Cardiac fibroblast (primary cell): ENCODE measurements at regions not wholly inside any gene's neighbourhood (a gene's known extent, or its start where the extent isn't known, plus 50 kb on each side); places are given as distances from the start of the nearest gene placed in this dataset.

ENCODE experiments used
- DNase-seq, 2 donors: peaks; one replicate each; pipeline versions ENCODE4 v3.0.0 to v3.0.0-alpha.2; 2010; ENCODE audit warnings: low read depth in 2 of 2
- H3K4me3 ChIP-seq, 2 donors: replicated peaks in 1 of 2; 1 replicate in 1 of 2; 2 replicates in 1 of 2; pipeline ENCODE4 v1.5.1; 2011; ENCODE audit warnings: low read depth in 2 of 2, low read length in 2 of 2, mild to moderate bottlenecking in 2 of 2, moderate library complexity in 1 of 2
- CTCF ChIP-seq: IDR thresholded peaks from one replicate; pipeline ENCODE4 v1.5.1; 2011; ENCODE audit warnings: low read depth, mild to moderate bottlenecking, low read length, inconsistent platforms

GRCh38 chr12:60042835-60043234 is 447.0 kb downstream of the SLC16A7 start:
- no peak for TF ChIP-seq CTCF
- H3K4me3 ChIP-seq = no peak overlapping the region

DNA sequence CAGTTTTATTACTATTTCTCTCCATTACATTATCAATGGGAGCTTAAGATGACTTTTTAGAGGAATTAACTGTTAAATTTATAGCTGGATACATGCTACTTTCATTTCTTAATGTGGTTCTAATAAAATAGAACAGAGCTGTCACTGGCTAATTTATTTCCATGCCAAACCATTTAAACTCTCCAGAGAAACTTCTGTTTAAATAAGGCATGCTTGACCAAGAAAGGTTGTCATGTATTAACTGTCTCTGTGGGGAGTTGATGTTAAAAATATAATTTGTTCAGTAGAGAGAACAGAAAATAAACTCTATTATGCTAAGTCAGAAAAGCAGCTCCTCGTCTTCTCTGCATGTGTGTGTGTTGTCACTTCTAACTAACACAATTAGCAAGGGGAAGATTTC is 447.4 kb downstream of the SLC16A7 start:
- no peak for DNase-seq
- H3K4me3 ChIP-seq = no peak overlapping the region
- TF ChIP-seq CTCF = no peak

More at GRCh38 chr12:60042835-60043234, 447.0 kb downstream of the SLC16A7 start:
- no peak for DNase-seq

- H3K4me3 ChIP-seq = no peak overlapping the region
- TF ChIP-seq CTCF = no peak
- DNase-seq = peak in 1 of 2 donors; percentile 58
Measured at GRCh38 chr12:60052483-60052882, 456.7 kb downstream of the SLC16A7 start.

DNA sequence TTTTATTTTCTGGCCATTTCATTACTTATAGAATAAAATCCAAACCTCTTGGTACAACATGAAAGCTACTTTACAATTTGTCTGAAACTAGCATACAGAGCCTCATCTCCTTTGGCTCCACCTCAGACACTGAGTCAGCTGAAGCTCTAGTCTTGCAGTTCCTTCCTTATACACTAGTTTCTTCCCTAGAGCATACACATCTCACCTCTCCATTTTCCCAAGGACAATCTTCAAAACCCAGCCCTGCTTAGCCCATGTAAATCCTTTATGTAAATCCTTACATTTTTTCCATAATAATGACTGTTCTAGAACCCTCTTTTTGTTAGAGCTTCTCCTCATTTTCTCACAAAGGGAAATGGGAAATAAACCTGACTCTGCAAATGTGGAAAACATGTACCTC is 463.4 kb downstream of the SLC16A7 start:
- TF ChIP-seq CTCF = no peak
- H3K4me3 ChIP-seq = no peak overlapping the region
- peak in 1 of 2 donors; percentile 21 for DNase-seq

DNA sequence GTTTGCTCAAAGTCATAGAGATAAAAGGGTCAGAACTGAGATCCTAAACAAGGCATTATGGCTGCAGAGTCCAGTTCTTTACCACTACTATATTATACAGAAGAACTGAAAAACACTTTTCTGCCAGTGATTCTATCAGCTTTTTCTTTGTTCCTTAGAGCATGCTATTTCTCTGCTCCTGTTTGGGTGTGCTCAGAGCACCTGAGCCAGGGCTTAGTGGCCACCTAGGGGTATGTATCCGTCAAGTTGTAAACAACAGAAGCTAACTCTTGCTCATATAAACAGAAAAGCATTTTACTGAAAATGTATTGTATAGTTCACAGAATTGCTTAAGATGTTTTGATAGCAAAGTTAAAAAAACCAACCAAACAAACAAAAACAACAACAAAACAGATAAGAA is 470.8 kb downstream of the SLC16A7 start:
- no peak overlapping the region for H3K4me3 ChIP-seq
- no peak for DNase-seq
- no peak for TF ChIP-seq CTCF

GRCh38 chr12:60070552-60070951 is 474.7 kb downstream of the SLC16A7 start:
- DNase-seq = peak in 1 of 2 donors; percentile 36
- TF ChIP-seq CTCF = no peak
- no peak overlapping the region for H3K4me3 ChIP-seq

GRCh38 chr12:60071759-60072191 is 475.9 kb downstream of the SLC16A7 start:
- no peak for DNase-seq
- no peak overlapping the region for H3K4me3 ChIP-seq
- no peak for TF ChIP-seq CTCF
